KBM-7 (cell line): ENCODE measurements at regions not wholly inside any gene's neighbourhood (a gene's known extent, or its start where the extent isn't known, plus 50 kb on each side); places are given as distances from the start of the nearest gene placed in this dataset.
A peak's percentile ranks its signal among the peaks of the same experiment; 100 is the strongest.

Source experiments
- DNase-seq: peaks from one replicate; pipeline ENCODE4 v3.0.0-alpha.2; 2015
- in situ Hi-C: fragments of 300-500 bp; cut with MboI; formaldehyde crosslinking; loops from 2 replicates; pipeline ENCODE4 v1.14.3; 2020; ENCODE audit warnings: low sequenced_read_pairs, low pct_unique_long_range_greater_than_20kb, mixed read lengths

DNA sequence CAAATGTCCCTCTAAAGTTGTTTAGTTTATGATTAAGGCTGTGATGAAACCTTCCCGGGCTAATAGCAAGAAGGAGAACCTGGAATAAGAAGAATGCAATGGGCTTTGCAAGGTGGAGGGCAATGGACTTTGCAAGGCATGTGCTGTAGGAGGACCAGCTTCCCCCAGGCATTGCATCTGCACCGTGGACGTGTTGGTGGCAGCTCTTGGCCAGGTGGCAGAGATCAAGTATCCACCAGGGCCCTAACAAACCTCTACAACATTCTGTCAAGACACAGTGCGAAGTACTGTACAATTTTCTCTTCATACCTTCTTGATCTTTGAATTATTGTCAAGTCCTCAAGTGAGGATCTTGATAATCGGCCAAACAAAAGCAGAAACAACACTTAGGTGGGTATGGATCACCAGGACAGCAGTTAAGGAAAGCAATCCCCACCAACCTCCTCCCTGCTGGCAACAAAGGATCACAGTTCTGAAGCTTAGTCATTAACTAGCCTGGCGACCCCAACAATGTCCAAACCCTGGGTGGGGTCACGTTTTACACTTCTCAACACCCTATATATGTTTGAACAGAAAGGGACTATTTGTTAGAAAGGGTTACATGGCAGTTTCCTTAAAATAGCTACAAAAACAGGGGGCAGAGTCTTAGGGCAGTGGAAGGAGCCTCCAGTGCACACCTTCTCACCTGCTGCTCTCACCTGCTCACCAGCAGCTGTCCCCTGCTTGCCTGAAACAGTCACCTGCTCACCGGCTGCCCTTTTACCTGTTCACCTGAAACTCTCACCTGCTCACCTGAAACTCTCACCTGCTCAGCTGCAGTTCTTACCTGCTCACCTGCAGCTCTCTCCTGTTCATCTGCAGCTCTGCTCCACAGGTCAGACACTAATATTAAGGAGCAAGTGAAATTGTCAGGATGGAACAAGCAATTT lies 137.9 kb upstream of the LIPC start:
- in situ Hi-C loops, result no loop called here
- DNase-seq, result no peak

DNA sequence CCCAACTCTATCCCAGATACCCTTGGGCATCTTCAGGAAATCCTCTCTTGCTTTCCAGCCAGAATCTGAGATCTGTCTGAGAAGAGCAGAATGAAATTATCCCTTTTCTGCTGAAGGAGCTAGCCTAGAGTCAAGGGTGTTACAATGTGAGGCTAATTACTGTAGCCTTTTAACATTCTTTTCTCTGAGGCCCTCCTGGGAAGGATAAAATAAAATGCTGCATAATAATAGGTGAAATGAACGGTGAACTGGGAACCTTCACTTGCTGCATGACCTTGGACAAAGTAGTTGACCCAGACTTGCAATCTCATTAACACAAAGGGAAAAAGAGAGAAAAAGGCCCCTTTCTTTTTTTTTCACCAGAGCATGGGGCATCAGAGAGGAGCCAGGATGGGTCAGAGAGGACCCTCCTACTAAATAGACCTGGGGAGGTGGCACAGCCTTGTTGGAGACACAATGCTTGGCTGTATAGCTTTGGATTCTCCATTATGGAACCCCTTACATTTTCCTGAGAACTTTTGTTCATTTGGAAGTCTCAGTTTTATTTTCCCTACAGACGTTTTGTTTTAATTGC lies 137.0 kb upstream of the LIPC start:
- no peak for DNase-seq
- in situ Hi-C loops, result no loop called here

DNA sequence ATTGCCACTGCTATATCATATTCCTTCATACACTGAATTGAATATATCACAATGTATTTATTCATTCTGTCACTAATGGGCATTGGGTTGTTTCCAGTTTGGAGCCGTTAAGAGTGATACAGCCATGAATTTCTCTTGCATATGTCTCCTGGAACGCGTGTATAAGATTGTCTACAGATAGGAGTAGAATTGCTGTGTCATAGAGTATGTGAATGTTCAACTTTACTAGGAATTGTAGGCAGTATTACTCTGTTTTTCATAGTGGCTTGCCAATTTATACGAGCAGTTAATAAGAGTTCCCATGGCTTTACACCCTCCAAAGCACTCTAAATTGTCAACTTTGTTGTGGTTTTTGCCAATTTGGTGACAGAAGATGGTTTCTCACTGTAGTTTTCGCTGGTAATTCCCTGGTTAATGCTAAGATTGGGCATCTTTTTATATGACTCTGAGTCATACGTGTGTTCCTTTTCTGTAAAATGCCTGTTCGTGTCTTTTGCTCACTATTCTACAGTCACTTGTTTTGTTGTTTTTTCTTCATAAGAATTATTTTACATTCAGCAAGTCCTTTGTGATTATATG lies 136.1 kb upstream of the LIPC start:
- in situ Hi-C loops, result no loop called here
- no peak for DNase-seq

DNA sequence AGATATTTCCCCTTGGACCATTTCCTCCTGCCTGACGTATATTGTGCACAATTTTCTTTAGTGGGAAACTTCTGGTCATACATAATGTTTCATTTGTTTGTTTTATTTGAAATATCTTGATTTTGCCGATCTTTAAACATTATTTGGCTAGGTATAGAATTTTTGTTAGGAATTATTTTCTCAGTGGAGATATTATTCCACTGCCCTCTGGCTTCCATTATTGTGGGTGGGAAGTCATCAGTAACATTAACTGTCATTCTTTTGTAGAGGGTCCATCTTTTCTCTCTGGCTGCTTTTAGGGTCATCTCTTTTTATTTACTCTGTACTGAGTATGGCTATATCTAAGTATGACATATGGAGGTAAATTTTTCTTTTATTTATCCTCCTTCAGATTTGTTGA lies 135.5 kb upstream of the LIPC start:
- no peak for DNase-seq
- in situ Hi-C loops, result no loop called here

DNA sequence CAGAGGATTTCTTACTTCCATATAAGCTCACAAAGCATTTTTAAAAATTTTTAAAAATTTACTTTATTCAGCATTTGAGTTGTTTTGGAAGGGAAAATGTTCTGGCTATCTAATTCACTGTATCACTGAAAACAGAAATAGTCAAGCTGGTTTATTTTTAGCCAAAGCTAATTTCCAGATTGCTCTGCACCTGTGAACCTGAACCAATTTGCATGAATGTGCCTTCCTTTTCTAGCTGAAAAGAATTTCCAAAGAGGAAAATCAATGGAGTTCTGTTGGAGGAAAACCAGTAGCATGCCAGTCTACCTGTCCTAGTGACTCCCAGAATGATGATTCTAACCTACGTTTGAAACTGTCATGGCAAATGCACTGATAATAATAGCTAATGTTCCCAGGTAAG lies 134.2 kb upstream of the LIPC start:
- in situ Hi-C loops, result no loop called here
- no peak for DNase-seq

DNA sequence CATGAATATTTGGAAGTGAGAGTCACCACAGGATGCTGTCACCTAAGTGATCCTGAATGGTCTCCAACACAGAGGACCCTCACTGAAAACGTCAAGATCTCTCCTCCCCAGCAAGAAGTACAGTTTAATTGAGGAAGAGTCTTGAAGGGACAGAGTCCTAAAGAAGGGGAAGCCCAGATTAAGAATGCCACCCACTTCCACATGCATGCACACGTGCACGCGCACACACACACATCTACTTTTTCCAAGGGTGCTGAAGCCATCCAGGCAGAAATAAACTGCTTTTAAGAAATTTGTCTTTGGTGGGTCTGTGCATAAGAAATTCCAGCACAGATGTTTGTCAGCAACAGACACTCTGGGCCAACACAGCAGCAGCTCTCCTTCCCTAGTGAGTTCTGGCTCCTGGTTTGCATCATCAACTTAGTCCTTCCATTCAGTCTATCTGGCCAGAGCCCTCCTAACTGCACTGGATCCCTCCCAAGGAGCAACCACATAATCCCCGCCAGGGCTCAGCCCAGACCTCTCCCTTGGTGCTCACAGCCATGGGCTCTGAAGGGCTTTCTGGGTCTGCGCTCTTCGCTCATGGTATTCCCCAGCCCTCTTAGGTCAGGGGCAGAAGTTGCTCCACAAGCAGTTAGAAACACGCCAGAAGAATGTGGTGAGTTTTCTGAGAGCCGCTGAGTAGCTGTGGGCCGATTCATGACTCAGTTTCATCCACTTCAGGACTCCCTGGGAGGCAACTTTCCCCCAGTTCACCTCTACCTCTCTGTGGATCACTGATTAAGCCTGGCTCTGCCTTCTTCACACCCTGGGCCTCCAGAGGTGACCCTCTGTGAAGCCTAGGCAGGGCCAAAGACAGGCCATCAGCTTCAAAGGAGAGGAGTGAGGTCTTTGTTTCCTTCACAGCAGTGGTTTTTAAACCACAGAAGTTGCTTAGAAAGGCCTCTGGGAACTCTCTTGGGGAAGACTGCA lies 132.6 kb upstream of the LIPC start:
- no peak for DNase-seq
- in situ Hi-C loops, result no loop called here

DNA sequence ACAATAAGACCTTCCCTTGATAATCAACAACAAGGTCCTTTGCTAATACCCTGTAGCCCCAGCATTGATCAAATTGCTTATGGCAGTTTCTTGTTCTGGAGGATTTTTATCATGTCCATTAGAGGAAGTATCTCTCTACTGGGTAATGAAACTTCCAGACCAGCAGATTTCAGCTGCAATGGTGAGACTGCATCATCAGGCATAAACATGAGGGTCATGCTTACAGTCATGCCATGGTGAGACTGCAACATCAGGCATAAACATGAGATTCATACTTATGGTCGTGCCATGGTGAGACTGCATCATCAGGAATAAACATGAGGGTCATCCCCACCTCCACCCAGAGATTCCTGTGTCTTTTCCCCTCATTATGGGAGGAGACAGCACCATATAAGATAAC lies 129.0 kb upstream of the LIPC start:
- DNase-seq, result no peak
- in situ Hi-C loops, result no loop called here

DNA sequence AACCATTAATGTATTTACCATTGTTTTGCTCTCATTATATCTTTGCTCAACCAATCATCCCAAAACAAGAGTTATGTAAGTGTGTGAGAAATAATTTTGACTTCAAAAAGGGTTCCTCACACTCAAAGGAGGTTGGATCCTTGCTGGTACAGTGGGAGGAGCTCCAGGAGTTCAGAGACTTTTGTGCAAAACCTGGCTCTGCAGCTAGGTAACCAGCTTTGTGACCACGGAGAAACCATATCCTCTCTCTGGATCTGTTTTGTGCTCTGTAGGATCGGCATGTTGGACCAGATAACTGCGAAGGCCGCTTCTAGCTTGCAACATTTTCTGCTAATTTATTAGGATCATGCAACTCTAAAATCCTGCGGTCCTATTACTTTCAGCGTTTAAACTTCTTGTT lies 128.6 kb upstream of the LIPC start:
- DNase-seq, result no peak
- in situ Hi-C loops, result no loop called here

DNA sequence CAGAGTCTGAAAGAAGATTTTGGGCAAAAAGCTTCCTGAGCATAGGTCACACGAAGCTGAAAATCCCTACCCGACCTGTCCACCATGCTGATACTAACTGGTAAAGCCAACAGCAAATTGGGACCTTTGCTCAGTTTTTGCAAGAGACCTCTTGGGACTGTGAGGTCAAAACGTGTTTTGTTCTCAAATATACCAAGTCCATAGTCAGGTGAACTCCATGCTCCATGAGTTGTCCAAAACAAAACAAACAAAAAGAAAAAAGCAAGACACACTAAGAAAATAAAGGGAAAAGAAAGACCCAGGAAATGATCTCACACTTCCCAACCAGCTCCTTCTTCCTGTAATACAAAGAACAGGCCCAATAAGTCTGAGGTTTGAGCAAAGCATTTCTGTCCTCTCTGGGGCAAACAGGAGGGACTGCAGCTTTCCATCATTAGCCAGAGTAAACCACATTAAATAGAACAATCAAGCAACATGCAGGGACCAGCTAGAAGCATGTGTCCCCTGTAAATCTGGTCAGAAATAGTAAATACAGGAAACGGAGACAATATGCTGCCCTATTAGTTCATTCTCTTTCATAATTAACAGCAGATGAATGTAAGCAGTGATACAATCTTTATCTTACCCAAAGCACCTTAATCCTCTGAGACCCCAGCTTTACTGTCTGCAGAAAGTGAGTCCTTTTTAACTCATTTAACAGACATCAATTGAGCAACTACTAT lies 125.0 kb upstream of the LIPC start:
- no peak for DNase-seq
- in situ Hi-C loops, result no loop called here

DNA sequence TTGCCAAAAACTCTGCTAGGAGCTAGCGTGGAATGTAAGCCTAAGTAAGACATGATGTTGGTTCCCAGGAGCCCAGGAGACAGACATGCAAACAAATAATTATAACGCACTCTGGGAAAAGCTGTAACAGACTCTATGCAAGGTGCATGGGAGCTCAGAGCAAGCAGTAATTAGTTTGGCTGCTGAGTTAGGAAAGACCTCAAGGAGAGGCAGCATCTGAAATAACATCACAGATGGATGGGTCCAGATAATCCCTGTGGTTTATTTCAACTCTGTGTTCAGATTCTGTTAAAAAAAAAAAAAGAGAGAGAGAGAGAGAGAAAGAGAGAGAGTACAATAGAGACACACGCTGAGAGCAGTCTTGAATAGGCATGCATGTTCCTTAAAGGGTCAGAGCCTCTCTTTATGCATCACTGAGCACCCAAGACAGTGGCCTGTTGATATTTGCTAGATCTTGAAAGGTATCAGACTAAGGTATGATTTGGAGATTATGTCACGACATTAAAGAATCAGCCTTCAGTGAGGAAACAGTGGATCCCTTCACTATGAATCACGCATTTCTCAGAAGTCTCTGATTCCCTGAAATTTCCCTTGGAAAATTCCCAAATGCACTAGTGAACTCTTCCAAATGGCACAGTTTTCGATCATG lies 124.4 kb upstream of the LIPC start:
- in situ Hi-C loops, result no loop called here
- DNase-seq, result peak; percentile 42

DNA sequence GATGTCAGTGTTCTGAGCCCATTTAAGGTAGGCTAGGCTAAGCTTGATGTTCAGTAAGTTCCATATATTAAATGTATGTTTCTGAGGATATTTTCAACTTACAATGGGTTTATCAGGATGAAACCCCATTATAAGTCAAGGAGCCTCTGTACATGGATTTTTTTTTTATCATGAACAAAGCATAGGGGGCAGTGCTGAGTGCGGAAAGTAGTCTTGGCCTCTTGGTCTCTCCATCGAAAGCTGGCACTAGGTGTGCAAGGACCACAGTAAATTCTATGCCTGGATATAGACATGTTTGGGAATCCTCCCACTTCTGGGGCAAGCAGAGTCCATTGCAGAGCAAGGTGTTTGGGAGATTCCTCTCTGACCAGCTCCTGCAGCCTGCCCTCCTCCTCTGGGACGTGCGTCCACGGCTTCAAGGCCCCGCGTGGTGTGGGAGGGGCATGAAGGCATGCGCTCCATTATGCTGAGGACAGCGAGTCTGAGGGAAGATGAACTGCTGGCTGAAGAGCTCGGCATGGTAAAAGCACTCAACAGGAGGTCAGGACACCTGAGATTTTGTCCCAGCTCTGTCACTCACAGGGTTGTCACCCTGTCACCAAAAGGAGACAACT lies 122.9 kb upstream of the LIPC start:
- in situ Hi-C loops, result no loop called here
- DNase-seq, result no peak

DNA sequence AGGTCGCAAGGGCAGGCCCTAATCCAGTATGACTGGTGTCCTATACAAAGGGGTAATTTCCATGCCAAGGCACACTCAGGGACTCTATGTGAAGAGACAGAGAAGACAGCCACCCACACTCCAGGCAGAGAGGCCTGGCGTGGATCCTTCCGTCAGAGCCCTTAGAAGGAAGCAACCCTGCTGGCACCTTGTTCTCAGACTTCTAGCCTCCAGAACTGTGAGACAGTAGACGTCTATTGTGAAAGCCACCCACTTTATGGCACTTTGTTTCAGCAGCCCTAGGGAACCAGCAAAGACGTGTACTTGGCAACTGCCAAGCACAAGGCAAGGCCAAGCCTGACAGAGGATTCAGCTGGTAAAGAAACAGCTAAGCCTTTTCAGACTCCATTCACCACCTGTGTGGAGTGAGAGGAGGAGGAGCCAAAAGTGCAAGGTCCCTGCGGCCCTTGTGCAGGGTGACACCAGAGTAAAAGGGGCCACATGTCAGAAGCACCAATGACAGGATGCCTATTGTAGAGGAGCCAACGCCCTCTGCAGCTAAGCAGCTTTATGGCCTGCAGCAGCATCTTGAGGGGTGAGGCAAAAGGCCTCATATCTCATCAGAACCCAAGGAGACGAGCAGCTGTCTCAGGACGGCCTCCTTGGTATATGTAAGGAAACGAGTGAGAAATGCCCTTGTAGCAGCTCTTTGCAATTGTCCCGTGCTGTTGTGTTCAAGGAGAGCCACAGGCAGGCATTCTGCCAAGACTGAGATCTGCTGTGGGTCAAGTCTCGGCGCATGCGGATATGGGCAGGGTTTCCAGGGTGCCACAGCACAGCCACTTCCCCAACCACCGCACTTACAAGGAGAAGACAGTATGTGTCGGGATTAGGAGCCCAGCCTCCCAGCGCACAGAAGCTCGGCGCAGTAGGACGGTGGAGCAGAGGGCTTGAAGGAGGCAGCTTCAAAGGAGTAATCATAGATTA lies 121.5 kb upstream of the LIPC start:
- peak; percentile 83 for DNase-seq
- in situ Hi-C loops, result no loop called here

DNA sequence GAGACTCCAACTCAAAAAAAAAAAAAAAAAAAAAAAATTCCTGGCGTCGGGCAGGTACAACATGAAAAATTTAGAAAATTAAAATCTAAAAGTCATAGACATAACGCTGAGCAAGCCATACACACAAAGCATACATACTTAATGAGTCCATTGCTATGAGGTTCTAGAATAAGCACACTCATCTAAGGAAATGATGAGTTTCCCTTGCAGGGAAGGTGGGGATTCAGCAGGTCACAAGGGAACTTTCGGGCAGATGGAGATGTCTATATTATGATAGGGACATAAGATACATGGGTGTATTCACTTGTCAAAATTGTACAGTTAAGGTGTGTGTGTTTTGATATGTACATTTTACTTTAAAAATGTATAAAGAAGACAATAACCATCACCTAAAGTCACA lies 120.2 kb upstream of the LIPC start:
- in situ Hi-C loops, result no loop called here
- DNase-seq, result no peak

DNA sequence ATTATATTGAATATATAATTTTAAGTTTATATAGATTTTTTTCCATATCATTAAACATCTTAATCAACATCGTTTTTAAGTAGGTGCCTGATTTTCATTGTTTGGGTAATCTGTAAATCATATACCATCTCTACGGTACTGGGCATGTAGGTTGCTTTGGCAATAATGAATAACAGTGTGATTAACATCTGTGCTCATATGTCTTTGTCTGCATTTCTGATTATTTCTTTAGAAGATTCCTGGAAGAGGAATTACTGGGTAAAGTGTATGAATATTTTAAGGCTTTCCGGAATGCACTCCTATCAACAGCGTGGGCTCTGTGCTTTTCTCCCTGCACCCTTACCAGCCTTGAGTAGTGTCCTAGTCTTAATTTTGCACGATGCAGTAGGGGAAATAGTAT lies 119.8 kb upstream of the LIPC start:
- DNase-seq, result peak; percentile 41
- in situ Hi-C loops, result no loop called here

DNA sequence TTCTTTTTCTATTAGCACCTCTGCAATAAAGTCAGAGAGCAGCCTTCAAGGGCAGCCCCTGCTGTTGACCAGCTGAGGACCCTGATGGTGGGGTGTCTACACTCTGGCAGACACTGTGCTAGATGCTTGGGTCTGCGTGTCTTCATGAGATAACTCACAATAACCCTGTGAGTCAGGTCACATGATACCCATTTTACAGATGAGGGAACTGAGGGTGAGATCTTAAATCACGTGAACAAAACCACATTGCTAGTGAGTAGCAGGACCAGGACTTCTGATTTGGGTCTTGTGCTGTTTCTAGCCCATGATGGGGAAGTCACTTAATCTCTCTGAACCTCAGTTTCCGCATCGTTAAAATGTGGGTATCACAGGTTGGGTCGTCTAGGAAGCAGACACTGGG lies 118.5 kb upstream of the LIPC start:
- in situ Hi-C loops, result no loop called here
- DNase-seq, result no peak

DNA sequence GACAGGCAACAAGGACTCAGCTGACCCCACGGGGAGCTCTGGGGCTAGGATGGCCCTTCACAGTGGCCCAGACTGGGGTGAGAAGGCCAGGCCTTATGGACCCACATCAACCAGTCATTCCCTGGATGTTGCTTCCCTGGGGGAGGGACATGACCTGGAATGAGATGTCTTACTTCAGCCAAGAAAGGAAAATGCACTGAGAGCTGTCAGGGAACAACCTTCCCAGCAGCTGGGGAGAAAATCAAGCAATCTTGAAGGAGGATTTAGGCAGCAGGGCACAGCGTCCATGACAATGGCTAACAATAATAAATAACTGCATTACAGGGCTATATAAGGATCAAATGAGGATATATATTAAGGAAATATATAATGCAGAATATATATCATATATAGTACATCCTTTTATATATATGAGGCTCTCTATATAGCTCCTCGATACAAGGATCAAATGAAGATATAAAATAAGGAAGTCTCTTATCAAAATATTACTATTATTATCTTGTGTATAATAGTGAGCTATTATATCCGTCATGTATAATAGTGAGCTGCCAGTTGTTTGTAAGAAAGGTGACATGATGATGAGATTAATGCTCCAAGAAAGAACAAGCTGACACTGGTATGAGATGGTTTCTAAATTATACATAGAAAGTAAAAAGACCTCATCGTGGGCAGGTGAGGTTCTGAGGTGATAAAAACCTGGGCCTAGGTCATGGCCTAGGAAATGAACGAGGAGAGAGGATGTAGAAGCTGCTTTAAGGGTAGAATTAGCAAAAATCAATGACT lies 117.8 kb upstream of the LIPC start:
- no peak for DNase-seq
- in situ Hi-C loops, result no loop called here
